Prostate gland (tissue), 2 donors: ENCODE measurements at regions not wholly inside any gene's neighbourhood (a gene's known extent, or its start where the extent isn't known, plus 50 kb on each side); places are given as distances from the start of the nearest gene placed in this dataset.
"Not testable (repeated sequence)": the region's sequence is repeated elsewhere in the genome, so short reads cannot be mapped to it uniquely, and the experiment has no call there.

Experiments used
- CTCF ChIP-seq, 4 experiments: fragments of 200-600 bp in 2 of 4; fragments of 450-650 bp in 2 of 4; sonication (generic) in 2 of 4; IDR thresholded peaks; 1 replicate in 3 of 4; 2 replicates in 1 of 4; pipeline ENCODE4 v1.5.1; 2016 to 2019; ENCODE audit warnings: antibody characterized with exemption in 4 of 4, mild to moderate bottlenecking in 2 of 4, moderate library complexity in 2 of 4
- POLR2A ChIP-seq: fragments of 450-650 bp; IDR thresholded peaks from one replicate; pipeline ENCODE4 v1.6.1; 2016; ENCODE audit warnings: antibody characterized with exemption, mild to moderate bottlenecking
- POLR2AphosphoS5 ChIP-seq: sonication (generic); formaldehyde crosslinking; IDR thresholded peaks from one replicate; pipeline ENCODE4 v1.6.1; 2017; ENCODE audit warnings: antibody characterized with exemption

GRCh38 chr11:114805431-114805830 lies 127.1 kb downstream of the NXPE2 start:
- TF ChIP-seq CTCF (IDR thresholded peaks at IDR 0.05); POLR2A; POLR2AphosphoS5: not testable (repeated sequence)
